ENCODE measurements at regions not wholly inside any gene's neighbourhood (a gene's known extent, or its start where the extent isn't known, plus 50 kb on each side); places are given as distances from the start of the nearest gene placed in this dataset.
"Not testable (repeated sequence)": the region's sequence is repeated elsewhere in the genome, so short reads cannot be mapped to it uniquely, and the experiment has no call there.

DNA sequence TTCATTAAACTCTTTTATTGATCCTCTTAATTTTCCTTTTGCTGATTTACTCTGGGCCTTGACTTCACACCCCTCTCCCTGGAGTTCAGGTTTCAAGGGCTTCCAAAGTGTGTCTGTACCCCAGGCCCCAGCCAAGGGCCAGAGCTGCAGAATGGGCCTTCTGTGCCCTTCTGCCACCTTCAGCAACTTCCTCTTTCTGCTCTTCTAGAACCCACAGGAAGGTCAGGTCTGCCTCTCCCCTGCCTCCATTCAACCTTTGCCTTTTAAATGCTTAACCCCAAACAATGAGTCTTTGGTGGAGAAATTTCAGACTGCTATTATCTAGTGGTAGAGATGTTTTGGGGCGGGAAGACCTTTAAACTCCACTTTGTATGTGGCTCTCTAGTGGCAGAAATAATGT, 63.1 kb downstream of the TSN start:
- no peak for DNase-seq (ENCODE audit: low spot score)

DNA sequence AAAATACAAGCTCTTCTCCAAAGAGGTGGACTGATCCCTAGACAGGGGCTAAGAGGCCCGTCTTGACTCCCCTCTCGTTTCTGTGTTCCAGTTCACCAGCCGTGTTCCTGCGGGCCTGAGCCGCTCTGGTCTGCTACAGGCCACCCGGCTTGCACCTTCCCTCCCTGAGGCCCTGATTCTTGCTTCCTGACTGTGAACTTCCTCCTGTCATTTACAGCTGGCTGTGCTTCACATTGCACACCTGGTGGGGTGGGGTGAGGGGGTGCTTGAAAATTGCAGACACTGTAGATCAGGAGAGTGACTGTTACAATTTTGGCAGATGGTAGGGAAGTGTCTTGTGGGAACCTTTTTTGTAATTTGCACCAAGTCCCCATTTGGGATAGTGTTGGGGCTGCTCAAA, 64.4 kb downstream of the TSN start:
- DNase-seq (ENCODE audit: low spot score), result no peak

DNA sequence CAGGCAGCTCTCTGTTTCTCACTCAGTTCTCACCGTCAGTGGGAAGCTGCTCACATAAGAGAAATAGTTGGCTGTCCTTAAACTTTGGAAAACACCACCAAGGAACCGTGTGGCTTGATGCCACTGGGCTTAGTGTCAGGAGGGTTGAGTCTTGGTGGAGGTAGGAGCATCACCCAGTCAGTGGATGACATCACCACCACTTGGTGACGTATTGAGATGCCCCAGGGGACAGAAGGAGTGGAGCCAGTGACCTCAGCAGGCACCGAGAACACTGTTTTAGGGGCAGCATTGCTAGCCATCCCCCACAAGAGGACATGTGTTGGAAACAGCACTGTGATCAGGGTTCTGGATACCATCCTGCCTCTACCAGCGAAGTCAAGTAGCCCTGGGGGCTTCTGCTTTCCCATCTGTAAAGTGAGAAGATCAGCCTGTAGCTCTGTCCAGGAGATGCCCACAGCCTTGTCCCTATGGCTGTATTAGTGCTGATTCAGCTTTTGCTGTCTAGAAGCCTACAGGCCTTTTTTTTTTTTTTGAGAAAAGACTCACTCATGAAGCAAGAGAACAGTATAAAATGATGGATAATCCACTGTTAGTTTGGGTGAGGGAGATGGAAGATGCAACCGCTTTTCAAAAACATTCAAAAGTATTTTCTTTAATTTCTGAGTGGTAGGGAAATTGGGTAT, 66.2 kb downstream of the TSN start:
- no peak for DNase-seq (ENCODE audit: low spot score)

DNA sequence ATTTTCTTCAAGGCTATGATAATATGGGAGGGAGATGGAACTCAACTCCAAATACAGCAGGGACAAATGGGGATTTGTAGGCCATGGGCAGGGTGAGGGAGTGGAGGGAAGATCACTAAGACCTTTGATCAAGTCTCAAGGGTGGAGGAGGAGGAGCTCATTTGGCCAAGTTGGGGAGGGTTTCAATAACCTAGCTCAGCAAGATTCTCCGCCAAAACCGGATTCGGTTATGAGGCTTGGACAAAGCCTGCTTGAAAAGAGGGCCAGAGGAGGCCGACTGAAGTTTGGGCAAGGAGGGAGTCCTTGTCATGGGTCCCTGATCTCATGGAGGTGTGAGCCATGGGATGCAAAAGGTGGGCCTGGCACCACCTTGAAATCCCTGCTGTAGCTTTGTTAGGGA, 68.8 kb downstream of the TSN start:
- no peak for DNase-seq (ENCODE audit: low spot score)

DNA sequence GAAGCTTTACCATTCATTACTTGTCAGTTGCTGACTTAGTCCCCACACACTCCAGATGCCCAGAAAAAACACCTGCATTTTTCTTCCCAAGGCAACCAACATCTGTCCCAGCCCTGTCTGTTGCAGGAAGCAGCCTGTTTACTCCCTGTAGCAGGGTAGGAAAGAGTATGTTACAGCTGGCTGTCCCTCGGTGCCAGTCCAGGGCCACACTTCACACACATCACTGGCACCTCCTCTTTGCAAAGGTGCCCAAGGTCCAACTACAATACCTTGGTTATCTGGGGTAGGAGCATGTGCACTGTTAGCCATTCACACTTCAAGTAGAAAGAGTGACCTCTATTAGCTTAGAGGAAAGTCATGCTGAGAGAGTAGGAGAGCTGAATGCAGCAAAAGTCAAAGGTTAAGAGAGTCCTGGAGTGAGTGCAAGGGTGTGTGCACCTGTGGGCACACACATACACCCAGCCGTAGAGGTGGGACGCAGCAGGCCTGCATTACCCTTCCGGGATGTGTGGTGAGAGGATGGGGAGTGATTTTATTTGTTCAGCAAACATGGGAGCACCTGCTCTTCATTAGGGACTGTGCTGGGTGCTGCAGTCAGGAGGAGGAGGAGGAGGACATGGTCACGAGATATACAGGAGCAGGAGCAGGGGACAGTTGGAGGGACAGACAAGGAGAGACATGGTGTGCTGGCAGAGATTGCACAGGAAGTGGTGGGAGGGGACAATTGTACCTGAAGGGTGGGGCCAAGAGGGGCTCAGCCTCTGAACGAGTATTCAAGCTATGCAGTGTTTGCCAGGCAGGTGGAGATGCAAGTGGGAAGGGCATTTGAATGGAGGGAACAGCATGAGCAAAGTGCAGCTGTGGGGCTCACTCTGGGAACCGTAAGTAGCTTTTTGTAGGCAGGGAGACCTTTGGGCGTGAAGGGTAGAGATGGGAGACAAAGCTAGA, 69.8 kb downstream of the TSN start:
- no peak for DNase-seq (ENCODE audit: low spot score)

DNA sequence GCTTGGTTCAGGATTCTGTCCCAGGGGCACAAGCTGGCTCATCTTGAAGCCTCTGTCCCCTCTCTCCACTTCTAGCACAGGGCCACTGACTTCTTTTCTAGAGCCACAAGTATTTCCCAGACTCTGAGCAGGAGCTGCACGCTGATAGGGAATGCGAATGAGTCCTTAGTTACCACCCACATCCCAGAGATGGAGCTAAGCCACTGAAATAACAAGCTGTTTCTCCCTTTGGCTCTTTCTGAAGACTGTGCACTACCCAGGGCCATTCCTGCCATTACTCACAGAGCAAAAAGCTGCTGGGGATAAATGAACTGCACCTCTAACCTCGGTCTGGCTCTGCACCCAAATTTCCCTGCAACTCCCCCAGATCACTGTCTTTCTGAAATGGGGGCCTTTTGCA, 70.6 kb downstream of the TSN start:
- no peak for DNase-seq (ENCODE audit: low spot score)

DNA sequence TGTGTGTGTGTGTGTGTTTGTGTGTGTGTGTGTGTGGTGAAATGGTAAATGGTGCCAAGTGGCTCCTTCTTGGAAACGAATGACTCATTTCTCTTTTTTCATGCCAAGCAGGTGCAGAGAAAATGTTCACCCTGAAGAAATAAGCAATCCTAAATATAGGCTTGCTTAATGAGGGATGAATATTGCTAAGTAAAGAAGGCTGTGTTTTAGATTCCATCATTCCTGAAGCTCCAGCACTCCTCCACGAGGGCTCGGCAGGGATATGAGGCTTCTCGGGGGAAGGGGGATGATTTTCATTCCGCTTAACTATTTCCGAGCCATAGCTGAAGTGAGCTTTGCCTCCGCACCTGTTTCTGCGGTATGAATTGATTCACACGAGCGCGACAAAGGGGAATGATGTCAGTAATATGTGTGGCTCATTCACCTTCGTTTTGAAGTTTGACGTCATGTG, 72.9 kb downstream of the TSN start:
- DNase-seq (ENCODE audit: low spot score), result no peak

DNA sequence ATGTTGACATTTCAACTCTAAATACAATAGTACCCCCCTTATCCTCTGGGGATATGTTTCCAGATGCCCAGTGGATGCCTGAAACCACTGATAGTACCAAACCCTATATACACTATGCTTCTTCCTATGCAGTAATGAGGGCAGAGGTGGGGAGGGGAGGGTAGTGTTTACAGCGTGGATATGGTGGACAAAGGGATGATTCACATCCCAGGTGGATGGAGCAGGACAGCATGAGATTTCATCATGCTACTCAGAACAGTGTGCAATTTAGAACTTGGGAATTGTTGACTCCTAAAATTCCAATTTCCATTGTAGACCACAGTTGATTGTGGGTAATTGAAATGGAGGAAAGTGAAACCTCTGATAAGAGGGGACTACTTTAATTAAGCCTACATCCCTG, 75.4 kb downstream of the TSN start:
- DNase-seq (ENCODE audit: low spot score), result no peak

DNA sequence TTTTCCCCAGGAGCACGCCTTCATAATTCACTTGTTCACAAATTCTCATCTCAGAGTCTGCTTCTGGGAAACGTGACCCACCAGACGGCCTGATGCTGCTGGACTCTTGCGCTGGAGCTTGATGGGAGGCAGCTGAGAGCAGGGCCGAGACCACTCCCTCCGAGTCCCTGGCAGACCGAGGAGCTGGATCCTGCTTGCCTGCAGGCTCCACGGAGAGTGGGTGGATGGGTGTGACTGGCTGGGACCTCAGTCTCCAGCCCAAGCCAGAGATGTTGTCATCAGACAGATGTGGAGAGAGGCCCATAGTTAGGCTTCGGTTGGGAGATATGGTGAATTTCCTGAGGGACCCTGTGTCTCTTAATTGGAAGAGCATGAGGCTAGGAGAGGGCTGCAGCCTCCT, 76.4 kb downstream of the TSN start:
- no peak for DNase-seq (ENCODE audit: low spot score)

DNA sequence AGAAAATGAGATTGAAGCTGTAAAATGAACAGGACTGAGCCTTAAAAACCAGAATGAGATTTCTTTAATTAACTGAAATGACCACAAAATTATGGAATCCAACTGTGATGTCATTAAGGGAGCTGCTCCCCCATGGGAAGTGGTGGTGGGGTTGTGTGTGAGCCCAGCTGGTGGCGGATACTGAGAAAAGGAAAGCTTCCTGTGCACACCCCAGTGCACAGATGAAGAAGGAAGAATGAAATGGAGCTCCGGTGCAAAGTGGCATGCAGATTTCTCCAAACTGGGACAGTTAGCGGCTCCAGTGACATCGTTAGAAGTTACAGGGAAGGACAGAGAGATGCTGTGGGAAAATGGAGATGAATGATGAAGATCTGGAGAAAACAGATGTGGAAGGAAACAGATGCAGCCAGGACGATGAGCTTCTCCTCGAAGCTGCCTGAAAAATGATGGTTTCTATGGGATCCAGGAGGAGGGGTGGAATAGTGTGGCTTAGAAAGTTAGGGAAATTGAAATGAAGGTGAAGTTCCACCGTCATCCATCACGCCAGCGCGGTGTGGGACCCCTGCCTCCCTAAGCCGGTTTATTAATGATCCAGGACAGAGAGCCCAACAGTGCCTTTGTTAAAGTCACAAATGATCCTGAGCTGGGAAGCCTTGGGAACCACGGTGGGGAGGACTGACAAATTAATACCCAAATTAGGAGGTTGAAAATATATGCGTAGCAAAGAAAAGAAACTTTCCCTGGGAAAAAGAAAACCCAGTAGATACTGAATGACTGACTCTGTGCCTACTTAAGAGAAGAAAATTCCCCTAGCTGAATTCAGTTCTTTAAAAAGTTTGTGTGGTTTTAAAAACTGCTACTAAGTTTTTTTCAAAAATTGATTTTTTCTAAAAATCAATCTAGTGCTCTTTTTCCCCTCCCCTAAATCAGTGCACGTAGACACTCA, 77.2 kb downstream of the TSN start:
- DNase-seq (ENCODE audit: low spot score), result no peak

DNA sequence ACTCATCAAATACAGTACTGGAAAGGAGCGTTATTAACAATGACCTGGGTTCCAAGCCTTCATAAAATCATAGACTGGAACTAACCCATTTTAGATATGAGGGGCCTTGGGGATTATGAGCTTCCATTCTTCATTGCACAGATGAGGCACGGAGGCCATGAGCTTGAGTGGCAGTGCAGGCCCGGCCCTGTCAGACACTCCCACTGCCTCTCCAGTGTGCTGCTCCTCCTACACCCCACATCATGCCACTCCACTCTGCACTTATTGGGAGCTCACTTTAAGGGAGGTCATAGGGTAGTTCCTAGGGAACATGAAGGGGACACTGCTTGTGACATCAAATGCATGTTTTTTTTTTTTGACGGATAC, 77.9 kb downstream of the TSN start:
- no peak for DNase-seq (ENCODE audit: low spot score)

DNA sequence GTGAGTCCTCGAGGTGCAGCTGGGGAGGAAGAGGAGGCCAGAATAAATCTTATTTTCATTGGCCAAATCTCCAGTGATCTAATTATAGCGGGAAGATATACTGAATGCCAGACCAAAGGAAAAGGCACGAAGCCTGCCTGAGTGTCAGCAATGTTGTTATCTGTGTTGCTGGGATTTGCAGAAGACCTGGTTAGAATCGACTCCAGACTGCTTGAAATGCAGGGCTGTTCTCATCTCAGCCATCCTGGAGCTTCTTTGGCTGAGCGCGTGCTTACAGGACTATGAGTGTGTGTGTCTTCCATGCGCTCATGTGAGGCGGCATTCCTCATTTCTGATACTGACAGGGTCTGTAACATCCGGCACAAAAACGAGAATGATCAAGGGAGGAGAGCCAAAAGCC, 81.2 kb downstream of the TSN start:
- no peak for DNase-seq (ENCODE audit: low spot score)

DNA sequence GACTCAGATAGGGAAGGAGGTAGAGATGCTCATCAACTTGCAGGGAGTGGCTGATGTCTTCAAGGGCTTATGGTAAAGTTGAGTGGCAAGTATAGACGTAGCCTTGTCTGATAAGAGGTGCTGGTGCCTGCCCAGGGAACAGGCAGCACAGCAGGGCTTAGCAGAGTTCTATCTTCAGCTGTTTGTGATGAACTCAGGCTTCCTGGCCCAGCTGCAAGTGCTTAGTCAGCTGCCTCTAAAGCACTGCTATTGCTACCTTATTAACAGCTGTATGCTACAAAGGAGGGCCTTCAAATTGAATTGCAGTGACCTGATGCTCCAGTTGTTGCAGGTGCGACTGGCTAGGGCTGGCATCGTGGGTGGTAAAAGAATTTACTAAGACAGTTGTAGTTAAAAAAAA, 82.1 kb downstream of the TSN start:
- no peak for DNase-seq (ENCODE audit: low spot score)

DNA sequence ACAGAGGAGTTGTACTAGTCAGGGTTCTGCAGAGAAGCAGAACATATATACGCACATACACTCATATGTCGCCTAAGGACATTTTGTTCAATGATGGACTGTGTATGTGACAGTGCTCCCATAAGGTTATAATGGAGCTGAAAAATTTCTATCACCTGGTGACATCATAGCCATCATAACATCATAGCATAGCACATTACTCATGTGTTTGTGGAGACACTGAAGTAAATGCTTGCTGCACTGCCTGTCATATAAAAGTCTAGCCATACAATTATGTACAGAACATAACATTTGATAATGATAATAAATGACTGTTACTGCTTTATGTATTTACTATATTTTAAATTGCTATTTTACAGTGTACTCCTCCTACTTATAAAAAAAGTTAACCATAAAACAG, 83.1 kb downstream of the TSN start:
- DNase-seq (ENCODE audit: low spot score), result no peak

DNA sequence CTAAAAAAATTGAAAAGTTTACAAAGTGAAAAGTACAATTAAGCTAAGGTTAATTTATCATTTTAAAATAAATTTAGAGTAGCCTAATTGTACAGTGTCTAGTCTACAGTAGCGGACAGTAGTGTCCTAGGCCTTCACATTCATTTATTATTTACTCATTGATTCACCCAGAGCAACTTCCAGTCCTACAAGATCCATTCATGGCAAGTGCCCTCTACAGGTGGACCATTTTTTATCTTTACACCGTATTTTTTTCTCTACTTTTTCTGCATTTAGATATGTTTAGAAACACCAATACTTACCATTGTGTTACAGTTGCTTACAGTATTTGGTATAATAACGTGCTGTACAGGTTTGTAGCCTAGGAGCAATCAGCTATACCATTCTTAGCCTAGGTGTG, 84.1 kb downstream of the TSN start:
- no peak for DNase-seq (ENCODE audit: low spot score)

DNA sequence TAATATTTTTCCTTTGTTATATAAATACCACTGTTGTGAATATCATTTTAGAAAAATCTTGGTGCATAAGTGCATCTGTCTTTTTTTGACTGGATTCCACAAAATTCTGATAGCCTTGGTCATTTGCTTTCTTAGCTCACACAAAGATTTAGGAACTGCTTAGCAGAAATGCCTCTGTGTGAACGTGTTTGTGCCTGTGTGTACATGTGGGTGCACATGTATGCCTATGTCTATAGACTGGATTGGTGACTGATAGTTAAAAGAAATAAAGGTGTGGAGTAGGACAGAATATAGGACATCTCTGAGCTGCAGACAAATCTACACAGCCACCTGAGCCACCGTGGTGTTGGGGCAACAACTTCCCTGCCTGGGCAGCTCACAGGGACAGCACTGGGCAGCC, 93.8 kb downstream of the TSN start:
- no peak for DNase-seq (ENCODE audit: low spot score)

DNA sequence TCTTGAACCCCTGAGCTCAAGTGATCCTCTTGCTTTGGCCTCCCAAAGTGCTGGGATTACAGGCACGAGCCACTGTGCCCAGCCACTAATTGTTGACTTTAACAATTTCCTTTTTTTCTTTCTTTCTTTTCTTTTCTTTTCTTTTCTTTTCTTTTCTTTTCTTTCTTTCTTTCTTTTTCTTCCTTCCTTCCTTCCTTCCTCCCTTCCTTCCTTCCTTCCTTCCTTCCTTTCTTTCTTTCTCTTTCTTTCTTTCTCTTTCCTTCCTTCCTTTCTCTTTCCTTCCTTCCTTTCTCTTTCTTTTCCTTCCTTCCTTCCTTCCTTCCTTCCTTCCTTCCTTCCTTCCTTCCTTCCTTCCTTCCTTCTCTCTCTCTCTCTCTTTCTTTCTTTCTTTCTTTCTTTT, 97.7 kb downstream of the TSN start:
- DNase-seq (ENCODE audit: low spot score), result not testable (repeated sequence)

DNA sequence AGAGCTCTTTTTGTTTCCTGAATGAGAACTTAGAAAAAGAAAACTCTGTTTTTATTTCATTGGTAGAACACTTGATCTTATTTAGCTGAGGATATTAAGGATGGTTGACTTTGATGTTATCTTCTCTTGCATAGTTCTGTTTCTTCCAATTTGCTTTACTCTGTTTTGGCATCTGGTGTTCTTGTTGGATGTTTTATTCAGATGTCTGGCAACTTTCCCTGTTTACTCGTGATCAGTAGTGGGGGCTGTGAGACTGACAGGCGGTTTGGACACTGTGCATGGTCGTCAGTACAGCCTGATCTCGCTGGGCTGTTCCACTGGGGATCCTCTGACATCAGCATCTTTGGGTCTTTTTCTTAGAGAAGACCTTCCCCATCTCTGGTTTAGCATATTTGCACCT, 100.1 kb downstream of the TSN start:
- DNase-seq (ENCODE audit: low spot score), result no peak

DNA sequence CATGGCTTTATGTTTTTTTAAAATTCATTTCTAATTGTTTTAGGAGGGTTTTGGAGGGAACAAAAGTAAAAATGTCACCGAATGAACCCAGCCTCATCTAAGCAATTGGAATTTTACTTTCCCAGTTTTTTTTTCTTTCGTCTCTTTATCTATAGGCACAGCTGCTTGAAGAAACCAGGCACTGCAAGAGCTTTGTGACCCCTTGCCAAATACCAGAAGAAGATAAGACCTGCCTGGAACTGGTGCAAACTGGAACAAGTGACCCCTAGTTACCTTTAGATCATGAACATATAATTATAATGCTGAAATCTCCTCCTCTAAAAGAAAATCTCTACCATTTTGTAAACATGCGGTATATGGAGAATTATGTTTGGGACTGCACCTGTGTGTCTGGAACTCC, 100.9 kb downstream of the TSN start:
- no peak for DNase-seq (ENCODE audit: low spot score)

DNA sequence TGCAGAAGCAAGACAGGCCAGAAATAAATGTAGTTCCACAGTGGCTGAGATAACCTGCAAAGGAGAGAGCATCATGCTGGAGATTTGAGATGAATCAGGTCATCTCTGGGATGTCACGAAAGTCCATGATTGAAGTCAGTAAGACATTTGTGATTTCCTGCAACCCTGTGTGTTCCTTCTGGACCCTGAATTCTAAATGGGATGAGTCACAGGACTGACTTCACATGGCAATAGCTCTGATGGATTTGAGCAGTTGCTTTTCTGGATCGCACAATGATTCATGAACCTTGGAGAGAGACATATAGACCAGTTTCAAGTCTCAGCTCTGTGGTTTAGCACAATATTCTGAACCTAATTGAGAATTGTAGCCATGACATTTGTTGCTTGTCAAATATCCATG, 102.9 kb downstream of the TSN start:
- no peak for DNase-seq (ENCODE audit: low spot score)

DNA sequence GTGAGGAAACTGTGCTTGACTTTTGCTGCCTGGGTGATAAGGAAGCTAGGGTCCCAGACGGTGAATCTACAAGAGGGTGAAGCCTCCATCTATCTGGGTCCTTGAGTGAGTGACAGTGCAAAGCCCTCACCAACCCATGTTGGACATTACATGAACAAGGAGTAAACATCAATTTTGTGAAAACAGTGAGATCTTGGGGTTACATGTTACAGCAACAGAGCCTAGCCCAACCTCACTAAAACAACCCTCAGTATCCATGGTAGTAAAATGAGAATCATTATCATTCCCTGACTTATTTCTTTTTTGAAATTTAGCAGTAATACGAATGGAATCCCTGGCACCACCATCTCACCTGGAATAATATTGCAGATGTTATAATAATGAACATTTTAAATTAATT, 103.4 kb downstream of the TSN start:
- DNase-seq (ENCODE audit: low spot score), result no peak

DNA sequence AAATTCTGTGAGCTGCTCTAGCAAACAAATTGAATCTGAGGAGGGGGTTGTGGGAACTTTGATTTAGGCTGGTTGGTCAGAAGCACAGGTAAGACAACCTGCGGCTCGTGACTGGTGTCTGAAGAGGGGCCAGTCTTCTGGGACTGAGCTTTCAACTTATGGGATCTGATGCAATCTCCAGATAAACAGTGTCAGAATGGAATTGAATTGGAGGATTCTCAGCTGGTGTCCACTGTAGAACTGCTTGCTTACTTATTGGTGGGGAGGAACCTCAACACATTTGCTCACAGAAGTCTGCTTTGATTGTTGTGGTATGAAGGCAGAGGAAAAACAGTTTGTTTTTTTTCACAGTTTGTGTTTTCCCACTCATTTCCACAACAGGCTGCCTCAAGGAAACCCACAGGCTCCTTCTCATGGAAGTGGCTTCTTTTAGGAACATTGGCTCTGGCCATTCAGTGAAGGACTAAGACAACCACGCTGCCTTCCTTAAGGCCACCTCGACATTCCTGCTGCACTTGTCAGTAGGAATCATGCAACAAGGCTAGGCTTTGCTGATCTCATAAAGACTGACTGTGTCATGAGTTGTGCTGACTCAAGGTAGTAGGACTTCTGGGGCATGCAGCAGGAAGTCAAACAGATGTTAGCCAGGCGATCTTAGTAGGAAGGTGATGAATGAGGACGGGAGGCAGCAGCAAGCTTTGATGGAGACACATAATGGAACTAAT, 104.7 kb downstream of the TSN start:
- no peak for DNase-seq (ENCODE audit: low spot score)

All from ecto neural progenitor cell (in vitro differentiated cells).